GDM1 (cell line): ENCODE measurements at regions not wholly inside any gene's neighbourhood (a gene's known extent, or its start where the extent isn't known, plus 50 kb on each side); places are given as distances from the start of the nearest gene placed in this dataset.
"Not testable (repeated sequence)": the region's sequence is repeated elsewhere in the genome, so short reads cannot be mapped to it uniquely, and the experiment has no call there.

ENCODE experiments used
- DNase-seq: peaks from one replicate; lab custom pipeline; 2025; lab: John Stamatoyannopoulos, UW

DNA sequence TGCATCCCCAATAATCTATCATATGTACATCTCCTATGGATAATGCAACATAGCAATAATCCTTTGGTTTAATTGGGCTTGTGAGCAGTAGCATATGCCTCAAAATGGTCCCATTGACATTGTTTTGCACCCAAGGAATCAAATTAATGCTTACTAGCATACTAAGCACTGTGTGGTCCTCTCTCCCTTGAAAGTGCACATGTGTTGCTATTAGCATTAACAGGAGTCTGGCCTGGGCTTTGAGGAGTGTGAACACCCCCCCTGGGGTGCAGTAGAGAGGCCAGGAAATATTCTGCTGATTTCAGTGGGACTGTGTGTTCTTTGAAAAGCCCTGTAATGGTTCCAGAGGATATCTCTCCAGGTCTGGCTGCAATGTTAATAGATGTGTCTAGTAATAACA is 1148.4 kb downstream of the VRK1 start:
- no peak for DNase-seq

- DNase-seq = no peak
These were observed 1149.1 kb downstream of the VRK1 start for GRCh38 chr14:97946240-97946639.

GRCh38 chr14:97946641-97947040 is 1149.5 kb downstream of the VRK1 start:
- DNase-seq = no peak

- no peak for DNase-seq
These were observed 1151.7 kb downstream of the VRK1 start for GRCh38 chr14:97948841-97949240.

DNA sequence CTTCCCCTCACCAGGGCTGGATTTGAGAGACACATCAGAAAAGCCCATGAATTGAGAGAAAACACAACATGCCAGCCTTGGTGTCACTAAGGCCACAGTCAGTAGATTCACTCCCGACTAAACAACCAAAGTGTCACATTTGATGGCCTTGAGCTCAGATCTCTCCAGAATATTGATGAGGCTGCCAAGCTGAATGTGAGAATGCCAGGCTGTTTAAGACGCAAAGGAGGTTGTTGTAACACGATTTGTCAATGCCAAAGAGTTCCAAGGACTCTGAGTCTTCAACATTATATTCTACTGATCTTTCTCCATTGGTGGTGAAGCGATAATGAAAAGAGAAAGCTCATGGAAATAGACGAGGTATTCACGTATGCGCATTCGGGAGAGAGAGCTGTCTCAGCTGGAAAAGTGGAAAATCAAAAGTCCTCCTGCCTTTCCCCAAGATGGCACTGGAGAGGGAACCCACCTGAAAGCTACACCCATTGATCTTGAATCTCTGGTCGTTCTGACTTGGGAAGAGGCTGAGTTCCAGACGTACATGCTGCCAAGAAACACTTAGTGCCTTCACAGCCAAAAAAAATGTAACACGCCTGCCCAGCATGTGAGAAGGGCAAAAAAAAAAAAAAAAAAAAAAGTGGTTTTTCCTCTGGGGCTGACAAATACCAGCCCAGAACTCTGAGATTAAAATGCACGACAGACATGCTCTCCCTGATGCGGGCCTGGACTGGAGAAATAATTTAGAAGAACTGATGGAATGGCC is 1159.6 kb downstream of the VRK1 start:
- no peak for DNase-seq

DNA sequence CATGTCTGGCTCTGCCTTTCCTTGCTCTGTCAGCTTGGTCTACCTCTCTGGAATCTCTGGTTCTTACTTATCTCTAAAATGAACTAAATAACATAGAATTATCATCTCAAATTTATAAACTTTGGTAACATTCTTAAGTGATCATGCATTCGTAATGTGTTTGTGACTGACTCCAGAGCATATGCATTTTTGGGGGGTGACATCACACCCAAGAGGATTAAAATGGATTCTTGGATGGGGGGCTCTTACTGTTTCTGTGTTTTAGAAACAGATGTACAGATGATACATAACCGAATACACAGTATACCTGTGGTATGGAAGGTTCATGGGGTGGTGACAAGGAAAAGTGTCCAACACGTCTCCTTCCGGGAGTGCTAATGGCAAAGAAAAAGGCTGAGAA is 1162.1 kb downstream of the VRK1 start:
- DNase-seq = no peak

DNA sequence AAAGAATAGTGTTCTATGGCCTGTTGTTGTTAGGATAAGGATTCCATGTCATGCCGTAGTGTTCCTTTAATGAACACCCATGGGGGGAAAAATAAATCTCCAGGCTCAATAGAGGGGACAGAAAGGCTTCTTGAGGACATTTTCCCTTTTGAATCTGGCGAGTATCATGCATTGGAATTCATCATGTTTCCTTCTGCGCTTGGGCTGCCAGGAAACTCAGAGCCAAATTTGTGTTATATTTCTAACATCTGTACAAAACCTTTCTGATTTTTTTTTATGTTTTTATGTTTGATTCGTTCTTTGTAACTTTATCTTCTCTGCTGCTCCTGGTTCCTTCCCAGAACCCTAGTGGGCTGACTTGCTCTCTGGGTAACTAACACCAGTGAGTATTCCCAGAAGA is 1163.3 kb downstream of the VRK1 start:
- no peak for DNase-seq

DNA sequence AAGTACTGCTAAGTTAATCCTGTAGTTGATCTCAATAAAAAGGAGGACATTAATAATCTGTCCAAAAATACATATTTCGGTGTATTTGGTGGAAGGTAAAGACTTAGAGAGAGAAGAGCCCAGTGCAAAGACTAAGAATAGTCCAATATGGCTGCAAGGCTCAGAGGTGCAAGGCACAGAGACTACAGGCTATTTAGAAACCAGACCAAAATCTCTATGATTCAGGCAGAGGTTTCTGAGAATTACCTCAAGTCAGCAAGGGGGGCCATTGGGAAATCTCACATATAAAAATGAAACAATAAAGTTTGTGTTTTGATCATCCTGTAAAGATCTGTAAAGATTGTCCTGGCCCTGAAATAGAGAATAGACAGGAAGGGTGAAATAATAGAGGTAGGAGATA is 1173.0 kb downstream of the VRK1 start:
- no peak for DNase-seq

DNA sequence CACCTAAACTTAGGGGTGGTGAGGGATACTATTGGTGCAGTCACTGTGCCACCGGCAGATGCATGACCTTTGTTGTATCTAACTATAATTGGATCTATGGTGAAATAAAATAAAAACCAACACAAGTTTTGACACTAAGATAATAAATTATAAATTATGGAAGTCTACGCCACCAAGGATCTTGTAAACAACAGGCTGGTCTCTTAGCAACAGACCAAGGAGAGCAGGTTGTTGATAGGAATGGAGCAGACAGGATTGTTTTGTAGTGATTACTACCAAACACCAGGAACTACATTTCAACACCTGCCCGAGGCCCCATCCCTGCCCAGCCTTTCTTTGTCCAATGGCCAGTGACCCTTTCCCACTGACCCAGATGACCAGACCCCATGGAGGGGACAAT is 1178.0 kb downstream of the VRK1 start:
- DNase-seq = no peak

- DNase-seq = no peak
These were observed 1178.8 kb downstream of the VRK1 start for GRCh38 chr14:97975962-97976361.

DNA sequence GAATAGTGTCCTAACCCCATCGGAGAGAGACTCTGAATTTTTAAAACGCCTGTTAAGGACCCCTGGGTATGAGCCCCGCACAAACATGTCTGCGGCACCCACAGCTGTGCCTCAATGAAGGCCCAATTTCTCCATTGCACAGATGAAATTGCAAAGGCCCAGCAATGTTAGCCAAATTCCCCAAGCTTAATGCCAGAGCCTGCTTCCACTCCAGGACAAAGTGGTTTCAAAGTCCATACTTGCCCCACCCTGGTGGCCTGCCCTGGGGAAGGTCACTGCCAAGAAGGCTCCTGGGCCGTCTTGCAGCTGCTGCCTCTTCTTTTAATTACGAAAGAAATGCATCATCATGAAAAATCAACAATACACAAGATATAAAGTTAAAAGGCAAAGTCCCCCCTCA is 1179.7 kb downstream of the VRK1 start:
- no peak for DNase-seq

DNA sequence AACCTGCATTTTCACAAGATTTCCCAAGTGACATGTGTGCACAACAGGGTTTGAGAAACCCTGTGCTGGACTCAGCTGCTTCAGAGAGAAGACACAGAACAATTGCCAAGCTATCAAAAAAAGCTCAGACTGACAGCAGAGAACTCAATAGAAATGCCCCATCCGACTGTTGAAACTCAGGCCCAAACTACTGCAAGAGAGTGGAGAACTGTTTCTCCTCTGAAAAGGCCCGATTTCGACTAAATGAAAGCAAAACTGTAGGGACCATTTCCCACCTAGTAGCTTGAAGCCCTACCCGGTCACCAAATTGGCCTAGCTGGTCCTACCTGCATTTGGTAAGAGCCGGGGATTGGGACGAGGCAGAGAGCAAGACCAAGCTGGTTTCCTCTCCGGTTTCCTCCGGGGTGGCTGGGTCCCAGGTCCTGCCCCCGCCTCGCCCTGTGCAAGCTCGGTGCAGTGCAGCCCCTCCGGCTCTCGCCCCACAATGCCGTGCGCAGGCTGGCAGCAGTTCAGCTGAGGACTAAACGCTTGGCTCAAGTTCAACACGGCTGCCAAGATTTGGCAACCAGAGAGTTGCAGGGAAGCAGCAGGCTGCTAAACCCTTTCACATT is 1180.6 kb downstream of the VRK1 start:
- no peak for DNase-seq

GRCh38 chr14:97978341-97978740 is 1181.2 kb downstream of the VRK1 start:
- DNase-seq = no peak

DNA sequence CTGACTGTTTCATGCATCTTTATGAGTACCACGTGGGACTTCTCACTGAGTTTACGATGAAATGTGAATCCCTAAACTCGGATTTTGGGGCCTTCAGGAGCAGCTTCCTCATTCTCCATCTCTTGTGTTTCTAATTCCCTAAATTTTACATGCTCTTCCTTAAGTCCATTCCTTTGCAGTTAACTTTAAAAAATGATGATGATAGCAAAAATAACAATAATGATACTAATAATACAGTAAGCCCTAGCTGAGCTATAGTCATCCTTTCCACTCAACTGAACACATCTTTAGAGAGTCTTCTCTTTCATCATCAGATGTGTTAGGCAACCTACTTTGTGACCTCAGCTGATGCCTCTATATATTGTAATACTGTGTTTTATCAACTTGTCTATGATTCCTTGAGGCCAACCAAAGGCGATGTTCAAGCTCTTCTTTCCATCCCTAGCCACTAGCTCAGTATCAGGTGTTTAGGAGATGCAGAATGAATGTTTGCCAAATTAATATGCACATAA is 1196.4 kb downstream of the VRK1 start:
- DNase-seq = no peak

DNA sequence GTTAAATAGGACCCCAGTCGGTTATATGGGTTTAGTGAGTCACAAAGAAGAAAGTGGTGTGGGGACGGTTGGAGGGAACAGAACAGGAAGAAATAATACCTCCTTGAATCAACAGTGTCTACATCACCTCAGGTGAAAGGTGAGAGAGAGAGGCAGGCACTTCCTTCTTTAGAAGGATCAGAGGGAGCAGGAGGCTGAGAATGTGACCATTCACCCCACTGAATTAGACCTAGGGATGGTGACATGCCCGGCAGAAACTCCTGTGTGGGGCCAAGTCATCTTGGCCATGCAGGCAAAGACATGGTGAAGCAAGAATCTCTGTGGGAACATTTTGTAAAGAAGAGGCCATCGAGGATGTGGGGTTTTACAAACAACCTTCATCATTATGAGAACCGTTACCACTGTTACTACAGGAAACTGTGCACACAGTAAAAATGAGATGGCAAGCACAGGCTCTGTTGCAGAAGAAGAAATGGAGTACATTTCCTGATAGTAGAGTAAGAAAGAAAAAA is 1196.9 kb downstream of the VRK1 start:
- DNase-seq = no peak

GRCh38 chr14:97995038-97995437 is 1197.9 kb downstream of the VRK1 start:
- no peak for DNase-seq

- no peak for DNase-seq
These were observed 1198.3 kb downstream of the VRK1 start for GRCh38 chr14:97995531-97995930.

GRCh38 chr14:98006008-98006407 is 1208.8 kb downstream of the VRK1 start:
- no peak for DNase-seq

GRCh38 chr14:98008381-98009113 is 1211.4 kb downstream of the VRK1 start:
- no peak for DNase-seq

- DNase-seq = not testable (repeated sequence)
These were observed 1212.0 kb downstream of the VRK1 start for GRCh38 chr14:98009177-98009576.

DNA sequence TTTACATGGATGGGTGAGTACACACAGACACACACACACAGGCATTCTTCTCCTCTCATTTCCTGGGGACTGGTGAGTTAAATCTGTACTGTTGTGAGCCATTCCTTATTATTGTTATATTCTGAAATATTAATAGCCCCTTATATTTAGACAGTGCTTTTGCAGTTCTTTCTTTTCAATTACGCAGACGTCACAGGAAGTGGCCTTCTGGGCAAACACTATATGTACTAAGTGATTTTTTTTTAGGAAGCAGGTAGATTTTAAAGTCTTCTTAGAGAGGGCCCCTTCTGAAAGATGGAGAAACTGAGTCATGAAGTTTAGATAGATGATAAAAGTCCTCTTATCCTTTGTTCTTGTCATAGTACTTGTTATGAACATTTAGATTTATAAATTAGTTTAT is 1213.6 kb downstream of the VRK1 start:
- DNase-seq = no peak

DNA sequence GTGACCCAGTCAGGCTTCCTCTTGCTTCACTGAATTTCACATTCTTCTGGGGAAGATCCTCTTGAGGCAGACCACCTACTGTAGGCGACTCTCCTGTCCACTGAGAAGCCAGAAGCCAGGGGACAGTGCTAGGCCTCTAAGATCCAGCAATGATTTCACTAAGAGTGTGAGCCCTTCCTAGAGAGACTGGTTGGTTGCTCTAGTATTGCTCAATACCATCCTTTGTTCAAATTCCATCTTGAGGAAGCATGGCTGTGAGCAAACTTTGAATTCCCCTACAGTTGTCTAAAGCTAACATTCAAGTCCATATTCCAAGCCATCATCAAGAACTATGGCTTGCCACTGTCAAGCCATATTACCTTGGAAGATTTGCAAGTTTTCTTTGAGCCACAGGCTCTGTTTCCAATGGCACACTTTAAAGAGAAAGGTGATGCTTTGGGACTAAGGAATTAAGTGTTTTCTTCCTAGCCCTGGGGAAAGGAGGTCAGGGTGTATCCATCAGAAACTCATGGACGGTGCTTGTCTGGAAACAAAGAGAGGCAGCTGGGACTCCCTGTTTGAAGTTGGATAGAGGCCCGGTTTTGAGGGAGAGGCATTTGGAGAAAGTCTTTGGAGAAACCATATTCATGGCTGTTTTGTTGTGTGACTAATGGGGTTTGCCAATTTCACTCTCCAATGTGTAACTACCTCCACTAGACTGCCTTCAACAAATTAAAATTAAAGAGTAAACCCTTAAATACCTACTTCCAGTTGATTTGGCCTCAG is 1217.9 kb downstream of the VRK1 start:
- no peak for DNase-seq
